PC-3 (cell line): ENCODE measurements at regions not wholly inside any gene's neighbourhood (a gene's known extent, or its start where the extent isn't known, plus 50 kb on each side); places are given as distances from the start of the nearest gene placed in this dataset.

Source experiments
- ATAC-seq: fragments of 200-7000 bp; cut with Tn5 transposase; 2 replicates; pipeline ENCODE4 v1.9.1; 2020; ENCODE audit warnings: mild to moderate bottlenecking, moderate library complexity
- BruUV-seq: library from RNA; stranded (reverse); fragments of 400-500 nt; replicated peaks from 2 replicates; lab custom pipeline; 2021; lab: Mats Ljungman, UMichigan
- CTCF ChIA-PET: fragments of 300-600 bp; sonication (Branson Sonifier 250); formaldehyde crosslinking; loops from one replicate; lab custom pipeline; 2022; ENCODE audit warnings: antibody characterized with exemption; lab: Charles Lee
- POLR2A ChIA-PET: fragments of 300-600 bp; sonication (Branson Sonifier 250); formaldehyde crosslinking; loops from one replicate; lab custom pipeline; 2022; ENCODE audit warnings: antibody characterized with exemption; ENCODE audit not compliant: unreplicated experiment; lab: Charles Lee
- DNase-seq: peaks from one replicate; pipeline ENCODE4 v3.0.0-alpha.2; 2015
- H2AFZ ChIP-seq: fragments of 300-600 bp; sonication (generic); 2 replicates; pipeline ENCODE4 v1.6.0; 2016; ENCODE audit warnings: antibody characterized with exemption, low read length
- H3F3A ChIP-seq: fragments of 300-600 bp; sonication (generic); one replicate; pipeline ENCODE4 v1.6.0; 2017; ENCODE audit warnings: antibody characterized with exemption, low read length, control low read depth, mild to moderate bottlenecking; ENCODE audit not compliant: unreplicated experiment
- H3K27ac ChIP-seq: fragments of 300-600 bp; sonication (generic); 2 replicates; pipeline ENCODE4 v1.5.1; 2016; ENCODE audit warnings: mild to moderate bottlenecking, low read length
- H3K27me3 ChIP-seq: fragments of 300-600 bp; sonication (generic); 2 replicates; pipeline ENCODE4 v1.6.1; 2016; ENCODE audit warnings: low read length, mixed read lengths
- H3K36me3 ChIP-seq: fragments of 300-600 bp; sonication (generic); 2 replicates; pipeline ENCODE4 v1.6.1; 2016; ENCODE audit warnings: low read depth, mixed run types, low read length, mixed read lengths
- H3K4me1 ChIP-seq: fragments of 300-600 bp; sonication (generic); 2 replicates; pipeline ENCODE4 v1.5.1; 2016; ENCODE audit warnings: low read length; ENCODE audit not compliant: insufficient read depth
- H3K4me2 ChIP-seq: fragments of 300-600 bp; sonication (generic); 2 replicates; pipeline ENCODE4 v1.6.0; 2016; ENCODE audit warnings: low read length
- H3K4me3 ChIP-seq: fragments of 300-600 bp; sonication (generic); 2 replicates; pipeline ENCODE4 v1.5.1; 2016; ENCODE audit warnings: mild to moderate bottlenecking, low read length, mixed read lengths
- H3K79me2 ChIP-seq: fragments of 300-600 bp; sonication (generic); 2 replicates; pipeline ENCODE4 v1.6.1; 2017; ENCODE audit warnings: low read length, mixed read lengths
- H3K9ac ChIP-seq: fragments of 300-600 bp; sonication (generic); 2 replicates; pipeline ENCODE4 v1.6.0; 2016; ENCODE audit warnings: mild to moderate bottlenecking, low read length
- H3K9me2 ChIP-seq: fragments of 300-600 bp; sonication (generic); replicated peaks from 2 replicates; pipeline ENCODE4 v1.6.1; 2016; ENCODE audit warnings: mixed run types, low read length, mixed read lengths
- H3K9me3 ChIP-seq: fragments of 300-600 bp; sonication (generic); 2 replicates; pipeline ENCODE4 v1.6.1; 2016; ENCODE audit warnings: low read length, mixed read lengths
- H4K20me1 ChIP-seq: fragments of 300-600 bp; sonication (generic); 2 replicates; pipeline ENCODE4 v1.6.1; 2016; ENCODE audit warnings: low read length, mixed read lengths
- CTCF ChIP-seq: fragments of 300-600 bp; sonication (generic); conservative IDR thresholded peaks from 2 replicates; pipeline ENCODE4 v1.5.1; 2017; ENCODE audit warnings: antibody characterized with exemption, low read depth, mild to moderate bottlenecking, low read length
- EZH2 ChIP-seq: fragments of 300-600 bp; sonication (generic); IDR thresholded peaks from one replicate; pipeline ENCODE4 v1.6.1; 2017; ENCODE audit warnings: antibody characterized with exemption, mild to moderate bottlenecking, low read length; ENCODE audit not compliant: unreplicated experiment
- EZH2phosphoT487 ChIP-seq: fragments of 300-600 bp; sonication (generic); IDR thresholded peaks from 2 replicates; pipeline ENCODE4 v1.6.1; 2018; ENCODE audit warnings: mild to moderate bottlenecking, antibody characterized with exemption, low read length, borderline replicate concordance
- intact Hi-C: fragments of 100-400 bp; cut with micrococcal nuclease; formaldehyde crosslinking; loops from 2 replicates; pipeline ENCODE4 v1.9.0; 2023

DNA sequence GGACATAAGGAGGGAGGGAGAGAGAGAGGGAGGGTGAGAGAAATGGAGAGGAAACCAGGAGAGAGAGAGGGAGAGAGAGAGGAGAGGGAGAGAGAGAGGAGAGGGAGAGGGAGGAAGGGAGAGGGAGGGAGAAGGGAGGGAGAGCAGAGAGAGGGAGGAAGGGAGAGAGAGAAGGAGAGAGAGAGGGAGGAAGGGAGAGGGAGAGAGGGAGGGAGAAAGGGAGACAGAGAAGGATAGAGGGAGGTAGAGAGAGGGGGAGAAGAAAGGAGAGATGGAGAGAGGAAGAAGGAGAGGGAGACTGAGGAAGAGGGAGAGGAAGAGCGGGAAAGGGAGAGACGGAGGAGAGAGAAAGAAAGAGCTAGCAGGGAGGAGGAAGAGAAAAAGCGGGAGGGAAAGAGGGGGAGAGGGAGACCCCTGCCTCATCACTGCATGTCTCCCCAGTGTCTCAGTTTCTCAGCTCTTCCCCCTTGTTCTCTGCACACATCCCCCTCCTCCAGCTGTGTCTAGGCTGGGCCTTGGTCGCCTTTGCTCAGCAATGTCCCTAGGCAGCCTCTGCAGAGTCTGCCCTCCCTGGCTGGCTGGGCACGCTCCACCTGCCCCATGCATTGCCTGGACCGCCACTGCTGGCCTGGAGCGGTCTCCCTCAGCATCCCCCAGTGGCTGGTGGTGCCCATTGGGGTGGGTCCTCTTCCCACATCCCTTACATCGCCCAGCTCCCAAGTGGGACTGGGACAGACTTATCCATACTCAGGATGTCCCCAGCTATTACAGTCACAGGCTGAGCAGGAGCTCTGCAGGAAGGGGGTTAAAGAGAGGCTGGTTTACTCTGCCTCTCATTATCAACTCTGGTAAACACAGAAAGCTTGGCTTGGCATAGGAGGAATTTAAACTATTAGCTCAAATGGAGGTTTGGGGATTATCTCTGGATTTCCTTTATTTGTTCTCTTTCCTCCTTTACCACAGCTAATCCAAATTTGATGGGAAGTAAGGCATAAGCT, 85.7 kb upstream of the APCDD1 start:
- H3F3A ChIP-seq: no peaks in the 10 kb centered on the region
- ATAC-seq: no peak
- CTCF ChIA-PET: no interaction called here
- DNase-seq: no peak
- BruUV-seq: no TSS peak
- H3K9me3 ChIP-seq: no peaks in the 10 kb centered on the region
- H3K4me2 ChIP-seq: no peak overlapping the region
- H3K36me3 ChIP-seq: no peaks in the 10 kb centered on the region
- H3K27ac ChIP-seq: no peak overlapping the region
- H3K9ac ChIP-seq: no peak overlapping the region
- peaks cover 79% of the 10 kb centered on the region for H3K27me3 ChIP-seq
- intact Hi-C loops: no loop called here
- no peaks in the 10 kb centered on the region for H3K9me2 ChIP-seq
- no peak overlapping the region for H3K4me3 ChIP-seq
- no peaks in the 10 kb centered on the region for H4K20me1 ChIP-seq
- POLR2A ChIA-PET: no interaction called here
- no peaks in the 10 kb centered on the region for H3K79me2 ChIP-seq
- no peaks in the 10 kb centered on the region for H3K4me1 ChIP-seq
- H2AFZ ChIP-seq: no peak overlapping the region
- TF ChIP-seq CTCF (no peak), EZH2phosphoT487 (no peak), EZH2 (no peak)

- CTCF ChIA-PET: no interaction called here
- Histone ChIP-seq H3K4me2 (no peak overlapping the region), H3F3A (no peaks in the 10 kb centered on the region), H3K9me3 (no peaks in the 10 kb centered on the region), H3K79me2 (no peaks in the 10 kb centered on the region), H3K4me1 (no peaks in the 10 kb centered on the region), H3K9ac (no peak overlapping the region), H3K27me3 (peaks cover 92% of the 10 kb centered on the region), H3K9me2 (no peaks in the 10 kb centered on the region), H3K27ac (no peak overlapping the region), H3K4me3 (no peak overlapping the region), H4K20me1 (no peaks in the 10 kb centered on the region), H3K36me3 (no peaks in the 10 kb centered on the region), H2AFZ (no peak overlapping the region)
- POLR2A ChIA-PET: no interaction called here
- no TSS peak for BruUV-seq
- TF ChIP-seq EZH2phosphoT487 (no peak), CTCF (no peak), EZH2 (no peak)
- ATAC-seq: no peak
- no peak for DNase-seq
- intact Hi-C loops: no loop called here
These were observed 83.7 kb upstream of the APCDD1 start for GRCh38 chr18:10370716-10371115.

GRCh38 chr18:10371165-10371564, 83.3 kb upstream of the APCDD1 start:
- H3K9me3 ChIP-seq: no peaks in the 10 kb centered on the region
- POLR2A ChIA-PET: no interaction called here
- BruUV-seq: no TSS peak
- no peaks in the 10 kb centered on the region for H3K36me3 ChIP-seq
- DNase-seq (no peak), ATAC-seq (no peak)
- peaks cover 92% of the 10 kb centered on the region for H3K27me3 ChIP-seq
- CTCF ChIA-PET: no interaction called here
- no peak for TF ChIP-seq CTCF
- no peak for TF ChIP-seq EZH2
- no peak for TF ChIP-seq EZH2phosphoT487
- no peaks in the 10 kb centered on the region for H3F3A ChIP-seq
- H2AFZ ChIP-seq: no peak overlapping the region
- H3K79me2 ChIP-seq: no peaks in the 10 kb centered on the region
- no peak overlapping the region for H3K27ac ChIP-seq
- H3K4me2 ChIP-seq: no peak overlapping the region
- no peaks in the 10 kb centered on the region for H4K20me1 ChIP-seq
- H3K4me1 ChIP-seq: no peaks in the 10 kb centered on the region
- no peak overlapping the region for H3K4me3 ChIP-seq
- intact Hi-C loops: no loop called here
- no peaks in the 10 kb centered on the region for H3K9me2 ChIP-seq
- no peak overlapping the region for H3K9ac ChIP-seq
